WTC11 (cell line): ENCODE measurements at regions not wholly inside any gene's neighbourhood (a gene's known extent, or its start where the extent isn't known, plus 50 kb on each side); places are given as distances from the start of the nearest gene placed in this dataset.

ENCODE experiments used
- MYBL2 ChIP-seq: sonication (generic); formaldehyde crosslinking; IDR thresholded peaks from 2 replicates; pipeline ENCODE4 v1.8.1; 2023; ENCODE audit warnings: mild to moderate bottlenecking, moderate library complexity, missing genetic modification reagents
- ZBTB21 ChIP-seq: sonication (generic); formaldehyde crosslinking; IDR thresholded peaks from 2 replicates; pipeline ENCODE4 v1.8.1; 2023; ENCODE audit warnings: mild to moderate bottlenecking, missing genetic modification reagents, borderline replicate concordance
- TF ChIP-seq, protein P1 (sequence below): fragments of 200-600 bp; IDR thresholded peaks from 2 replicates; pipeline ENCODE4 v1.8.0; 2022; ENCODE audit warnings: antibody characterized with exemption

DNA sequence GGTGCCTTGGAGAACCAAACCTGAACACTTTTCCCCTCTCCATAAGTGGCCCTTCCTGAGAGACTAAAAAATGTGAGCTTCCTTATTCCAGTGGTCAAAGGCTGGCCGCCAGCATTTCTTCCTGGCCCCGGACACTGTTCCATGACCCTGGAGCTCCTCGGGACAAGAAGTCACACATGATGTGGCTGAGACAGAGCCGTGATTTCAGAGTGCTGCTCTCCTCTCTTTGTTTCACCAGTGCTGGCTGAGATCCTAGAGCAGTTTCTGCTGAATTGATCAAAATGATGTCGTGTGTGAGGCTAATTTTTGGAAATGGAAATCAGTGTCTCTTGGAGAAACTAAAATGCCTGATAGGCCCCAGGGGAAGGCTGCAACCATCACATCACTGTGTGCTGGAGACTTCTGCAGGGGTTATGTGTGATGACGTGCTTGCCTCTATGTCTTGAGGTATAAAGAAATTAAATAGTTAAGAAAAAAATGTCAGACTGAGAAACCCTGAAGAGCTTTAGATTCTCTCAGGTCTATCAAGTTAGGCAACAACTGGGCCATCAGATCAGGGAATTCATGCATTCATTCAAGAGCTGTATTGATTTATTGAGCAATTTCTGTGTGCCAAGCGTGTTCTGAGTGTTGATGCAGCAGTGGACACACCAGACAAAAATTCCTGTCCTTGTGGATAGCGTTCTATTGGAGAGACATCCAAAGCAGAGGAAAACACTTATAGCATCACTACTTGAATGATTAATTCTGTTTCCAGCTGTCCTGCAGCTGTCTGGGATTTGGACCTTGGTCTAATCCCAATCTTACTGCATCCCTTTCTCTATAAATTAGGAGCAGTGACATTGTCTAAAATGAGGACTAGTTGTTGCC is 72.7 kb upstream of the CCN6 start:
- TF ChIP-seq ZBTB21 (CRISPR knock-in tag) (no peak), MYBL2 (CRISPR knock-in tag) (no peak)
- TF ChIP-seq, protein P1, sequence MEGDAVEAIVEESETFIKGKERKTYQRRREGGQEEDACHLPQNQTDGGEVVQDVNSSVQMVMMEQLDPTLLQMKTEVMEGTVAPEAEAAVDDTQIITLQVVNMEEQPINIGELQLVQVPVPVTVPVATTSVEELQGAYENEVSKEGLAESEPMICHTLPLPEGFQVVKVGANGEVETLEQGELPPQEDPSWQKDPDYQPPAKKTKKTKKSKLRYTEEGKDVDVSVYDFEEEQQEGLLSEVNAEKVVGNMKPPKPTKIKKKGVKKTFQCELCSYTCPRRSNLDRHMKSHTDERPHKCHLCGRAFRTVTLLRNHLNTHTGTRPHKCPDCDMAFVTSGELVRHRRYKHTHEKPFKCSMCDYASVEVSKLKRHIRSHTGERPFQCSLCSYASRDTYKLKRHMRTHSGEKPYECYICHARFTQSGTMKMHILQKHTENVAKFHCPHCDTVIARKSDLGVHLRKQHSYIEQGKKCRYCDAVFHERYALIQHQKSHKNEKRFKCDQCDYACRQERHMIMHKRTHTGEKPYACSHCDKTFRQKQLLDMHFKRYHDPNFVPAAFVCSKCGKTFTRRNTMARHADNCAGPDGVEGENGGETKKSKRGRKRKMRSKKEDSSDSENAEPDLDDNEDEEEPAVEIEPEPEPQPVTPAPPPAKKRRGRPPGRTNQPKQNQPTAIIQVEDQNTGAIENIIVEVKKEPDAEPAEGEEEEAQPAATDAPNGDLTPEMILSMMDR, result no peak
